ENCODE measurements at regions not wholly inside any gene's neighbourhood (a gene's known extent, or its start where the extent isn't known, plus 50 kb on each side); places are given as distances from the start of the nearest gene placed in this dataset.

- no peak for DNase-seq (ENCODE audit: low read depth)
- no peak overlapping the region for H3K4me3 ChIP-seq (ENCODE audit: low read depth, low read length)
- no peak for TF ChIP-seq CTCF (IDR thresholded peaks at IDR 0.05; ENCODE audit: insufficient read depth, low read length, poor library complexity, severe bottlenecking)
- H3K27me3 ChIP-seq (ENCODE audit: control insufficient read depth, insufficient read depth, low read length), result no peaks in the 10 kb centered on the region
- no peaks in the 10 kb centered on the region for H3K36me3 ChIP-seq (ENCODE audit: control insufficient read depth, insufficient read depth, low read length)
Measured at GRCh38 chr10:131758939-131759301, 141.9 kb upstream of the PPP2R2D start.

- no peak for TF ChIP-seq CTCF (IDR thresholded peaks at IDR 0.05; ENCODE audit: insufficient read depth, low read length, poor library complexity, severe bottlenecking)
- no peaks in the 10 kb centered on the region for H3K36me3 ChIP-seq (ENCODE audit: control insufficient read depth, insufficient read depth, low read length)
- no peaks in the 10 kb centered on the region for H3K27me3 ChIP-seq (ENCODE audit: control insufficient read depth, insufficient read depth, low read length)
- no peak for DNase-seq (ENCODE audit: low read depth)
- H3K4me3 ChIP-seq (ENCODE audit: low read depth, low read length), result no peak overlapping the region
Measured at GRCh38 chr10:131759347-131759746, 141.5 kb upstream of the PPP2R2D start.

- H3K4me3 ChIP-seq (ENCODE audit: low read depth, low read length), result no peak overlapping the region
- no peak for TF ChIP-seq CTCF (IDR thresholded peaks at IDR 0.05; ENCODE audit: insufficient read depth, low read length, poor library complexity, severe bottlenecking)
- no peaks in the 10 kb centered on the region for H3K36me3 ChIP-seq (ENCODE audit: control insufficient read depth, insufficient read depth, low read length)
- DNase-seq (ENCODE audit: low read depth), result no peak
- no peaks in the 10 kb centered on the region for H3K27me3 ChIP-seq (ENCODE audit: control insufficient read depth, insufficient read depth, low read length)
Measured at GRCh38 chr10:131760416-131761166, 140.2 kb upstream of the PPP2R2D start.

- H3K4me3 ChIP-seq (ENCODE audit: low read depth, low read length), result no peak overlapping the region
- DNase-seq (ENCODE audit: low read depth), result no peak
- TF ChIP-seq CTCF (IDR thresholded peaks at IDR 0.05; ENCODE audit: insufficient read depth, low read length, poor library complexity, severe bottlenecking), result no peak
- H3K27me3 ChIP-seq (ENCODE audit: control insufficient read depth, insufficient read depth, low read length), result no peaks in the 10 kb centered on the region
- H3K36me3 ChIP-seq (ENCODE audit: control insufficient read depth, insufficient read depth, low read length), result no peaks in the 10 kb centered on the region
Measured at GRCh38 chr10:131762789-131763696, 137.8 kb upstream of the PPP2R2D start.

GRCh38 chr10:131764929-131765328, 135.9 kb upstream of the PPP2R2D start:
- H3K4me3 ChIP-seq (ENCODE audit: low read depth, low read length), result no peak overlapping the region
- no peak for DNase-seq (ENCODE audit: low read depth)
- no peaks in the 10 kb centered on the region for H3K27me3 ChIP-seq (ENCODE audit: control insufficient read depth, insufficient read depth, low read length)
- no peaks in the 10 kb centered on the region for H3K36me3 ChIP-seq (ENCODE audit: control insufficient read depth, insufficient read depth, low read length)
- no peak for TF ChIP-seq CTCF (IDR thresholded peaks at IDR 0.05; ENCODE audit: insufficient read depth, low read length, poor library complexity, severe bottlenecking)

Data from kidney epithelial cell (primary cell).